HepG2 (cell line): ENCODE measurements at regions not wholly inside any gene's neighbourhood (a gene's known extent, or its start where the extent isn't known, plus 50 kb on each side); places are given as distances from the start of the nearest gene placed in this dataset.

ENCODE experiments used
- ATAC-seq: fragments of 200-7000 bp; cut with Tn5 transposase; 3 replicates; pipeline ENCODE4 v1.9.1; 2020; ENCODE audit warnings: mild to moderate bottlenecking, moderate library complexity
- BruUV-seq: library from RNA; stranded (reverse); fragments of 400-500 nt; replicated peaks from 2 replicates; lab custom pipeline; 2021; lab: Mats Ljungman, UMichigan
- CTCF ChIA-PET: fragments of 300-600 bp; formaldehyde crosslinking; extraction: SDS; loops from one replicate; lab custom pipeline; 2021; ENCODE audit warnings: low total read pairs, inconsistent platforms, low intra/inter-chr PET ratio; lab: Yijun Ruan, JAX
- POLR2A ChIA-PET: fragments of 350-600 bp; sonication (Branson Sonifier 250); formaldehyde crosslinking; loops from one replicate; lab custom pipeline; 2020; ENCODE audit warnings: antibody characterized with exemption, inconsistent platforms; lab: Yijun Ruan, JAX
- DNase-seq: peaks from one replicate; pipeline ENCODE4 v3.0.0-alpha.2; 2015; ENCODE audit warnings: low spot score
- FAIRE-seq: peaks from 3 replicates; lab custom pipeline; 2011; peaks lifted over from hg19 to GRCh38; lab: Jason Lieb, UNC
- H2AFZ ChIP-seq: one replicate; pipeline ENCODE4 v1.6.1; 2011; ENCODE audit warnings: low read length, inconsistent platforms
- H3K27ac ChIP-seq: fragments of 300-600 bp; 3 replicates; pipeline ENCODE4 v1.8.0; 2011; ENCODE audit warnings: mixed run types, mild to moderate bottlenecking, mixed read lengths, low read length, inconsistent platforms; ENCODE audit not compliant: insufficient read depth; ENCODE audit errors: extremely low read length
- H3K27me3 ChIP-seq, 2 experiments: fragments of 200-600 bp in 1 of 2; 2 replicates in 1 of 2; 3 replicates in 1 of 2; pipeline versions ENCODE4 v1.6.0 to v1.8.0; 2011; ENCODE audit warnings: low read length in 2 of 2, mild to moderate bottlenecking in 2 of 2, moderate library complexity in 2 of 2, inconsistent platforms in 1 of 2; ENCODE audit not compliant: insufficient read depth in 2 of 2, control insufficient read depth in 1 of 2
- H3K36me3 ChIP-seq, 2 experiments: fragments of 200-600 bp in 1 of 2; replicated peaks in 1 of 2; 2 replicates in 1 of 2; 3 replicates in 1 of 2; pipeline versions ENCODE4 v1.5.1 to v1.8.0; 2011; ENCODE audit warnings: low read length in 2 of 2, inconsistent platforms in 1 of 2; ENCODE audit not compliant: insufficient read depth in 2 of 2, control insufficient read depth in 1 of 2
- H3K4me1 ChIP-seq: 2 replicates; pipeline ENCODE4 v1.5.1; 2012; ENCODE audit warnings: low read length, inconsistent platforms; ENCODE audit not compliant: insufficient read depth
- H3K4me2 ChIP-seq: 2 replicates; pipeline ENCODE4 v1.6.0; 2011; ENCODE audit warnings: low read depth, low read length, inconsistent platforms
- H3K4me3 ChIP-seq, 3 experiments: fragments of 200-600 bp in 1 of 3; sonication (generic), shearing (Covaris generic) in 1 of 3; replicated peaks in 1 of 3; 2 replicates each; pipeline ENCODE4 v1.5.1; 2011 to 2016; ENCODE audit warnings: low read length in 3 of 3, inconsistent platforms in 2 of 3, low read depth in 2 of 3, mild to moderate bottlenecking in 2 of 3, control low read depth in 1 of 3, mixed read lengths in 1 of 3; ENCODE audit not compliant: insufficient read depth in 1 of 3
- H3K79me2 ChIP-seq: one replicate; pipeline ENCODE4 v1.6.1; 2011; ENCODE audit warnings: low read length, inconsistent platforms; ENCODE audit not compliant: insufficient read depth
- H3K9ac ChIP-seq: 2 replicates; pipeline ENCODE4 v1.6.0; 2011; ENCODE audit warnings: mild to moderate bottlenecking, low read depth, low read length, inconsistent platforms; ENCODE audit not compliant: insufficient read depth
- H3K9me3 ChIP-seq: 2 replicates; pipeline ENCODE4 v1.5.1; 2012; ENCODE audit warnings: mild to moderate bottlenecking, low read length
- H4K20me1 ChIP-seq: 2 replicates; pipeline ENCODE4 v1.6.0; 2011; ENCODE audit warnings: inconsistent platforms, mild to moderate bottlenecking, low read length, moderate library complexity; ENCODE audit not compliant: insufficient read depth
- BRCA1 ChIP-seq: sonication (generic); formaldehyde crosslinking; IDR thresholded peaks from 2 replicates; pipeline ENCODE4 v1.4.0; 2020; ENCODE audit warnings: missing genetic modification reagents
- CBX5 ChIP-seq: sonication (generic); formaldehyde crosslinking; IDR thresholded peaks from 2 replicates; pipeline ENCODE4 v1.4.0; 2020; ENCODE audit warnings: missing genetic modification reagents, borderline replicate concordance
- DPF2 ChIP-seq: sonication (generic); formaldehyde crosslinking; IDR thresholded peaks from 2 replicates; pipeline ENCODE4 v1.4.0; 2020; ENCODE audit warnings: mild to moderate bottlenecking, low read depth, missing genetic modification reagents, borderline replicate concordance
- DR1 ChIP-seq: sonication (generic); formaldehyde crosslinking; IDR thresholded peaks from 2 replicates; pipeline ENCODE4 v1.8.0; 2021; ENCODE audit warnings: mild to moderate bottlenecking, missing genetic modification reagents, inconsistent platforms
- ELF3 ChIP-seq: IDR thresholded peaks from 2 replicates; pipeline ENCODE4 v1.6.1; 2016; ENCODE audit warnings: missing genetic modification reagents, missing compliant biosample characterization
- FOXA3 ChIP-seq: IDR thresholded peaks from 2 replicates; pipeline ENCODE4 v1.6.1; 2016; ENCODE audit warnings: missing genetic modification reagents, missing compliant biosample characterization
- FOXC1 ChIP-seq: sonication (generic); formaldehyde crosslinking; IDR thresholded peaks from 2 replicates; pipeline ENCODE4 v1.8.0; 2022; ENCODE audit warnings: mild to moderate bottlenecking, missing genetic modification reagents, borderline replicate concordance
- KLF11 ChIP-seq: IDR thresholded peaks from 2 replicates; pipeline ENCODE4 v1.6.1; 2016; ENCODE audit warnings: missing compliant biosample characterization
- MXD4 ChIP-seq: IDR thresholded peaks from 2 replicates; pipeline ENCODE4 v1.6.1; 2016; ENCODE audit warnings: mild to moderate bottlenecking, missing biosample characterization, missing genetic modification reagents
- REL ChIP-seq: sonication (generic); formaldehyde crosslinking; conservative IDR thresholded peaks from 2 replicates; pipeline ENCODE4 v1.8.0; 2022; ENCODE audit warnings: mild to moderate bottlenecking, missing genetic modification reagents, moderate library complexity
- SMAD9 ChIP-seq: sonication (generic); formaldehyde crosslinking; IDR thresholded peaks from 2 replicates; pipeline ENCODE4 v1.5.1; 2020; ENCODE audit warnings: mild to moderate bottlenecking, missing genetic modification reagents
- ZNF3 ChIP-seq: IDR thresholded peaks from 2 replicates; pipeline ENCODE4 v1.7.0; 2017; ENCODE audit warnings: inconsistent platforms
- ZNF337 ChIP-seq: sonication (generic); formaldehyde crosslinking; IDR thresholded peaks from 2 replicates; pipeline ENCODE4 v1.5.1; 2020; ENCODE audit warnings: missing genetic modification reagents, low read depth, mild to moderate bottlenecking, borderline replicate concordance
- ZNF451 ChIP-seq: sonication (generic); formaldehyde crosslinking; IDR thresholded peaks from 2 replicates; pipeline ENCODE4 v1.5.0; 2020; ENCODE audit warnings: mild to moderate bottlenecking, missing genetic modification reagents
- ZNF550 ChIP-seq: sonication (generic); formaldehyde crosslinking; IDR thresholded peaks from 2 replicates; pipeline ENCODE4 v1.4.0; 2020; ENCODE audit warnings: mild to moderate bottlenecking, missing genetic modification reagents, borderline replicate concordance
- ZNF552 ChIP-seq: sonication (generic); formaldehyde crosslinking; IDR thresholded peaks from 2 replicates; pipeline ENCODE4 v1.9.0; 2022; ENCODE audit warnings: missing genetic modification reagents, mild to moderate bottlenecking, borderline replicate concordance
- ZNF569 ChIP-seq: sonication (generic); formaldehyde crosslinking; IDR thresholded peaks from 2 replicates; pipeline ENCODE4 v1.5.0; 2020; ENCODE audit warnings: mild to moderate bottlenecking, missing genetic modification reagents, moderate library complexity, borderline replicate concordance
- ZNF776 ChIP-seq: sonication (generic); formaldehyde crosslinking; IDR thresholded peaks from 2 replicates; pipeline ENCODE4 v1.4.0; 2020; ENCODE audit warnings: mild to moderate bottlenecking, missing genetic modification reagents
- WGBS: methylation state at CpG from one replicate; pipeline ENCODE4 v1.1.6; 2017; ENCODE audit warnings: low lambda C conversion rate; 5-methylcytosine and 5-hydroxymethylcytosine counted together
- in situ Hi-C: cut with HindIII; loops from 2 replicates; pipeline ENCODE4 v1.10.0; 2017; ENCODE audit warnings: low pct_unique_long_range_greater_than_20kb; ENCODE audit not compliant: extremely low pct_ligation_motif_present
- intact Hi-C: fragments of 100-400 bp; cut with micrococcal nuclease; formaldehyde crosslinking; loops from one replicate; pipeline ENCODE4 v1.10.0; 2022; ENCODE audit not compliant: unreplicated experiment
- TF ChIP-seq, protein P1 (sequence below): sonication (generic); formaldehyde crosslinking; IDR thresholded peaks from 2 replicates; pipeline ENCODE4 v1.4.0; 2020; ENCODE audit warnings: missing genetic modification reagents, borderline replicate concordance
- TF ChIP-seq, protein P2 (sequence below): IDR thresholded peaks from 2 replicates; pipeline ENCODE4 v1.6.1; 2016; ENCODE audit warnings: missing genetic modification reagents, missing compliant biosample characterization

DNA sequence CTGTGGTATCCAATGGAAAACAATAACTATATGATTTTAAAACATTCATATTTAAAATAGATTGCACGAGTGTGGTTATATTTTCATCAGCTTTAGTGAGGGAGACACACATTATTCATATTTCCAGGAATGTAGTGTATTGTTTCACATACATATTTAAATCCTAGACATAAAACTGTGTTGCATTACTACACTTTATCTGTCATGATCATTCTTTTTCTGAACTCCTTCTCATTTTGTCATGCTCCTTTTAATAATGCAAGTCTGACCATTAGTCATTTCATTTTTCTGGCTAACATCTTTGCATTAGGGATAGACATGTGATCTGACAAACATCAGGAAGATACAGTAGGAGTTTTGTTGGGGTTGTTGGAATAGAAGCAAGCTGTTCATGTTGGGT lies 1382.7 kb downstream of the PCDH7 start:
- CTCF ChIA-PET, result no interaction called here
- Histone ChIP-seq H3K27ac (no peak overlapping the region), H3K4me3 (no peak overlapping the region), H3K79me2 (no peaks in the 10 kb centered on the region), H3K9ac (no peak overlapping the region), H3K27me3 (no peaks in the 10 kb centered on the region), H2AFZ (no peak overlapping the region), H3K4me1 (no peaks in the 10 kb centered on the region), H3K4me2 (no peak overlapping the region), H4K20me1 (no peaks in the 10 kb centered on the region), H3K36me3 (no peaks in the 10 kb centered on the region), H3K9me3 (no peaks in the 10 kb centered on the region)
- no TSS peak for BruUV-seq
- 0% methylated on average over 1 of the region's 1 CpG for WGBS
- POLR2A ChIA-PET, result no interaction called here
- intact Hi-C loops, result no loop called here
- in situ Hi-C loops, result no loop called here
- DNase-seq, result no peak
- TF ChIP-seq REL (CRISPR knock-in tag) (no peak), CBX5 (CRISPR knock-in tag) (no peak), FOXC1 (CRISPR knock-in tag) (no peak), ZNF569 (CRISPR knock-in tag) (no peak)
- no peak for FAIRE-seq
- ATAC-seq, result no peak

DNA sequence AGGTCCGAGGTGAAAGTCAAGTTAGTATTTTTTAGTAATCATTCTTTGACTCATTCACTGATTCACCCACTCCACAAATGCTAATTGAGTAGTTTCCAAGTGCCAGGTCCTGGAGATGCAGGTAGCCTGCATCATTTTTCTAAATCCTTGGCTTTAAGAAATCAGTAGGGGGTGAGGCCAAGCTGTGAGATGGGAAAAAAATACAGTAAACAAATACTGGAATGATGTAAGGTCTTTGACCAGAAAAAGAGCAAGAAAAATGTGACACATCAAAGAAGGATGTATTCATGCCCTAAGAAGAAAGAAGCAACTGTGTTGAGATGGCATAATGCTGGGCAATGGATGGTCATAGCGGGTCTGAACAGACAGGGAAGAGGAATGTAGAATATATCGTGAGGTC lies 1386.6 kb downstream of the PCDH7 start:
- Histone ChIP-seq H3K9me3 (no peaks in the 10 kb centered on the region; the same call in 1 of the 2 replicates), H4K20me1 (no peaks in the 10 kb centered on the region), H3K4me2 (no peak overlapping the region), H3K4me1 (no peaks in the 10 kb centered on the region), H2AFZ (no peak overlapping the region), H3K27ac (no peak overlapping the region), H3K27me3 (no peaks in the 10 kb centered on the region), H3K4me3 (no peak overlapping the region), H3K9ac (no peak overlapping the region), H3K79me2 (no peaks in the 10 kb centered on the region), H3K36me3 (no peaks in the 10 kb centered on the region)
- ATAC-seq (no peak), FAIRE-seq (no peak), DNase-seq (no peak)
- WGBS, result 37% methylated on average over 3 of the region's 3 CpGs
- in situ Hi-C loops, result no loop called here
- ChIA-PET POLR2A (no interaction called here), CTCF (no interaction called here)
- TF ChIP-seq ZNF451 (CRISPR knock-in tag) (no peak), BRCA1 (CRISPR knock-in tag) (no peak), ZNF337 (no peak), SMAD9 (CRISPR knock-in tag) (no peak), ZNF776 (CRISPR knock-in tag) (no peak), MXD4 (CRISPR knock-in tag) (no peak), KLF11 (CRISPR knock-in tag) (no peak), ELF3 (no peak), FOXA3 (no peak), DR1 (CRISPR knock-in tag) (no peak), ZNF3 (CRISPR knock-in tag) (no peak), DPF2 (CRISPR knock-in tag) (no peak), ZNF550 (no peak), ZNF552 (CRISPR knock-in tag) (no peak)
- TF ChIP-seq, protein P1, sequence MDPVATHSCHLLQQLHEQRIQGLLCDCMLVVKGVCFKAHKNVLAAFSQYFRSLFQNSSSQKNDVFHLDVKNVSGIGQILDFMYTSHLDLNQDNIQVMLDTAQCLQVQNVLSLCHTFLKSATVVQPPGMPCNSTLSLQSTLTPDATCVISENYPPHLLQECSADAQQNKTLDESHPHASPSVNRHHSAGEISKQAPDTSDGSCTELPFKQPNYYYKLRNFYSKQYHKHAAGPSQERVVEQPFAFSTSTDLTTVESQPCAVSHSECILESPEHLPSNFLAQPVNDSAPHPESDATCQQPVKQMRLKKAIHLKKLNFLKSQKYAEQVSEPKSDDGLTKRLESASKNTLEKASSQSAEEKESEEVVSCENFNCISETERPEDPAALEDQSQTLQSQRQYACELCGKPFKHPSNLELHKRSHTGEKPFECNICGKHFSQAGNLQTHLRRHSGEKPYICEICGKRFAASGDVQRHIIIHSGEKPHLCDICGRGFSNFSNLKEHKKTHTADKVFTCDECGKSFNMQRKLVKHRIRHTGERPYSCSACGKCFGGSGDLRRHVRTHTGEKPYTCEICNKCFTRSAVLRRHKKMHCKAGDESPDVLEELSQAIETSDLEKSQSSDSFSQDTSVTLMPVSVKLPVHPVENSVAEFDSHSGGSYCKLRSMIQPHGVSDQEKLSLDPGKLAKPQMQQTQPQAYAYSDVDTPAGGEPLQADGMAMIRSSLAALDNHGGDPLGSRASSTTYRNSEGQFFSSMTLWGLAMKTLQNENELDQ (CRISPR knock-in tag), result no peak
- TF ChIP-seq, protein P2, sequence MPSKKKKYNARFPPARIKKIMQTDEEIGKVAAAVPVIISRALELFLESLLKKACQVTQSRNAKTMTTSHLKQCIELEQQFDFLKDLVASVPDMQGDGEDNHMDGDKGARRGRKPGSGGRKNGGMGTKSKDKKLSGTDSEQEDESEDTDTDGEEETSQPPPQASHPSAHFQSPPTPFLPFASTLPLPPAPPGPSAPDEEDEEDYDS (CRISPR knock-in tag), result no peak
- BruUV-seq, result no TSS peak
- intact Hi-C loops, result no loop called here
